Stomach (tissue), 8 donors: ENCODE measurements at regions not wholly inside any gene's neighbourhood (a gene's known extent, or its start where the extent isn't known, plus 50 kb on each side); places are given as distances from the start of the nearest gene placed in this dataset.

Source experiments
- DNase-seq, 2 donors: peaks; one replicate each; pipeline versions ENCODE4 v3.0.0 to v3.0.0-alpha.2; 2013 to 2019
- H3K27ac ChIP-seq, 5 donors: fragments of 200-600 bp in 4 of 5; sonication (generic) in 4 of 5; one replicate each; pipeline ENCODE4 v1.5.1; 2013 to 2019; ENCODE audit warnings: mild to moderate bottlenecking in 1 of 5, moderate library complexity in 1 of 5
- H3K27me3 ChIP-seq, 3 donors: fragments of 200-600 bp; sonication (generic); one replicate each; pipeline ENCODE4 v1.5.1; 2017 to 2019; ENCODE audit warnings: mixed run types in 1 of 3
- H3K36me3 ChIP-seq, 4 donors: fragments of 200-600 bp; sonication (generic); 1 replicate in 3 of 4; 2 replicates in 1 of 4; pipeline ENCODE4 v1.5.1; 2016 to 2019
- H3K4me1 ChIP-seq, 4 donors: fragments of 200-600 bp; sonication (generic); one replicate each; pipeline ENCODE4 v1.5.1; 2016 to 2019
- H3K4me3 ChIP-seq, 4 donors: fragments of 200-600 bp; sonication (generic) in 3 of 4; one replicate each; pipeline ENCODE4 v1.5.1; 2016 to 2019; ENCODE audit warnings: mild to moderate bottlenecking in 1 of 4
- H3K9me3 ChIP-seq, 4 donors: fragments of 200-600 bp; sonication (generic); one replicate each; pipeline ENCODE4 v1.5.1; 2016 to 2019
- EP300 ChIP-seq: sonication (generic); formaldehyde crosslinking; IDR thresholded peaks from one replicate; pipeline ENCODE4 v1.6.1; 2017; ENCODE audit warnings: antibody characterized with exemption
- POLR2A ChIP-seq, 4 donors: fragments of 450-650 bp; IDR thresholded peaks; one replicate each; pipeline ENCODE4 v1.6.1; 2016; ENCODE audit warnings: antibody characterized with exemption in 4 of 4, control low read depth in 2 of 4, mild to moderate bottlenecking in 1 of 4, moderate library complexity in 1 of 4
- POLR2AphosphoS5 ChIP-seq, 3 donors: sonication (generic); formaldehyde crosslinking; IDR thresholded peaks; one replicate each; pipeline ENCODE4 v1.6.1; 2016; ENCODE audit warnings: antibody characterized with exemption in 3 of 3
- WGBS, 5 donors: extraction: QIAGEN DNeasy Blood & Tissue Kit in 3 of 5; methylation state at CpG; one replicate each; pipeline versions ENCODE4 v1.1.5 to v1.1.7; 2013 to 2018; 5-methylcytosine and 5-hydroxymethylcytosine counted together
- intact Hi-C: fragments of 100-400 bp; cut with DNase I; formaldehyde crosslinking; loops from one replicate; pipeline ENCODE4 v1.15.1; 2023; ENCODE audit warnings: low total_unique reads
- TF ChIP-seq, protein P1 (sequence below), 7 experiments: fragments of 450-650 bp in 4 of 7; fragments of 200-600 bp in 3 of 7; sonication (generic) in 3 of 7; IDR thresholded peaks; one replicate each; pipeline ENCODE4 v1.5.1; 2016 to 2019; ENCODE audit warnings: antibody characterized with exemption in 7 of 7, control low read depth in 2 of 7, mild to moderate bottlenecking in 1 of 7
- donor health status: healthy with polysubstance abuse.
- donor health status: Bipolar disorder and iron deficiency.
- donor health status: healthy.

DNA sequence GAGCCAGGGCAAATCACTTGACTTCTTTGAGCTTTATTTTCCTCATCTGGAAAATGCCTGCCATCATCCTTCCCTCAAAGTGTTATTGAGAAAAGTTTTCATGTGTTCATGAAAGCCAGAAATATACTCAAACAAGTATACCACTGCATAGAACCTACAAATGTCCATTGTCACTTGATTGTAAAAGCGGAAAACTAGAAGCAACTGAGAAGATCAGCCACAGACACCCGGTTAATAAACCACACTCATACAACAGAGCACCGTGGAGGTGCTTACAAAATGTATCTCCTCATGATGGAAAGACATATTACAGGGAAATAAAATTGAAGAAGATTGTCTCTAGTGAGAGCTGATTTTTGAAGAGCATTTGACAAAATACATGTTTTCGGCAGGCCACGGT lies 117.2 kb upstream of the MSX2 start:
- Histone ChIP-seq H3K4me3 (no peak overlapping the region), H3K36me3 (no peaks in the 10 kb centered on the region), H3K27ac (no peak overlapping the region), H3K9me3 (peaks cover 0 to 10% (median 7%) of the 10 kb centered on the region in 4 donors), H3K4me1 (peaks cover 4 to 16% (median 12%) of the 10 kb centered on the region in 4 donors), H3K27me3 (peaks cover 0 to 5% (median 0%) of the 10 kb centered on the region in 3 donors)
- 92 to 96% (median 93%) methylated on average over 5 of the region's 5 CpGs for WGBS, 5 donors
- no peak for TF ChIP-seq POLR2A (IDR thresholded peaks at IDR 0.05)
- no peak for TF ChIP-seq EP300
- TF ChIP-seq, protein P1, sequence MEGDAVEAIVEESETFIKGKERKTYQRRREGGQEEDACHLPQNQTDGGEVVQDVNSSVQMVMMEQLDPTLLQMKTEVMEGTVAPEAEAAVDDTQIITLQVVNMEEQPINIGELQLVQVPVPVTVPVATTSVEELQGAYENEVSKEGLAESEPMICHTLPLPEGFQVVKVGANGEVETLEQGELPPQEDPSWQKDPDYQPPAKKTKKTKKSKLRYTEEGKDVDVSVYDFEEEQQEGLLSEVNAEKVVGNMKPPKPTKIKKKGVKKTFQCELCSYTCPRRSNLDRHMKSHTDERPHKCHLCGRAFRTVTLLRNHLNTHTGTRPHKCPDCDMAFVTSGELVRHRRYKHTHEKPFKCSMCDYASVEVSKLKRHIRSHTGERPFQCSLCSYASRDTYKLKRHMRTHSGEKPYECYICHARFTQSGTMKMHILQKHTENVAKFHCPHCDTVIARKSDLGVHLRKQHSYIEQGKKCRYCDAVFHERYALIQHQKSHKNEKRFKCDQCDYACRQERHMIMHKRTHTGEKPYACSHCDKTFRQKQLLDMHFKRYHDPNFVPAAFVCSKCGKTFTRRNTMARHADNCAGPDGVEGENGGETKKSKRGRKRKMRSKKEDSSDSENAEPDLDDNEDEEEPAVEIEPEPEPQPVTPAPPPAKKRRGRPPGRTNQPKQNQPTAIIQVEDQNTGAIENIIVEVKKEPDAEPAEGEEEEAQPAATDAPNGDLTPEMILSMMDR (IDR thresholded peaks at IDR 0.05) = no peak
- TF ChIP-seq POLR2AphosphoS5 (IDR thresholded peaks at IDR 0.05) = no peak
- intact Hi-C loops = no loop called here
- DNase-seq = no peak

DNA sequence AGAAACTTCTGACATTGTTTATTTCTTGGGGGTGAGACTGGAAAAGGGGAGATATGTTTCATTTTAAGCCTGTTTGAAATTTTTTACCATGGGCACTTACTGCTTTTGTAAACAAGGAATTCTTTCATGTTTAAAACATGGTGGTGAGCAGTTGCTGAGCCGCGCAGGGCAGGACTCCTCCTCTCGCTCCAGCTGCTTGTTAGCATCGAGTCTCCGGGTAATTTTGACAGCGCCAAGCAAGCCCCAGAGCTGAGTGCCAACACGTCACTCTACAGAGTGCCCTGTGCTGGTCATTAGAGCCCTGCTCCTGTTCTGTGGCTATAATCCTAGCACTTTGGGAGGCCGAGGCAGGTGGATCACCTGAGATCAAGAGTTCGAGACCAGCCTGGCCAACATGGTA lies 116.5 kb upstream of the MSX2 start:
- H3K4me3 ChIP-seq = no peak overlapping the region
- H3K36me3 ChIP-seq = no peaks in the 10 kb centered on the region
- H3K27ac ChIP-seq = peak overlapping the region in 4 of 5 donors; percentile 63 to 79 (median 68)
- H3K9me3 ChIP-seq = peaks cover 0 to 10% (median 7%) of the 10 kb centered on the region in 4 donors
- peaks cover 4 to 16% (median 12%) of the 10 kb centered on the region in 4 donors for H3K4me1 ChIP-seq
- no peak for DNase-seq
- TF ChIP-seq POLR2AphosphoS5 (IDR thresholded peaks at IDR 0.05) = no peak
- TF ChIP-seq, protein P1 (IDR thresholded peaks at IDR 0.05) = no peak
- TF ChIP-seq POLR2A (IDR thresholded peaks at IDR 0.05) = no peak
- no peak for TF ChIP-seq EP300
- intact Hi-C loops = no loop called here
- WGBS, 5 donors = 63 to 74% (median 73%) methylated on average over 8 to 9 of the region's 9 CpGs
- H3K27me3 ChIP-seq = peaks cover 0 to 5% (median 0%) of the 10 kb centered on the region in 3 donors

DNA sequence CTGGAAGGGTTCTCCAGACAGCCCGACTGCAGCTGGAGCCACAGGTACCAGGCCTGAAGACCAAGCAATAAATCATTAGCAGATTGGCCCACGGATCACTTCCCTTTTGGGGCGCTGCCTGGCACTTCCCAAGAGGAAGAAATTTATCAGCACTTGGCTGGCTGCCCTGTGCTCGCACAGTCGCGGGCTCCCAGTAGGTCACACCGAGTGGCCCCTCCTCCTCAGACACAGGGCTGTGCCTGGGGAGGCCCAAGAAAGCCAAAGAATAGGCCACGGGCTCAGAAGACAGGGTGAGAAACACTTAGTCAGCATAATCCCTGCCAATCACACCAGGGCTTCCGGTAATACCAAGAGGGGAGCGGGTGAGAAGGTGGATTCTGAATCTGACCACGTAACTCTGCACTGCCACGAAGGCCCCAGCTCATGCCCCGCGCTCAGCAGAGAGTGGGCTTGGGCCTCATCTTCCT lies 115.7 kb upstream of the MSX2 start:
- peaks cover 0 to 6% (median 5%) of the 10 kb centered on the region in 4 donors for H3K9me3 ChIP-seq
- peaks cover 4 to 16% (median 12%) of the 10 kb centered on the region in 4 donors for H3K4me1 ChIP-seq
- intact Hi-C loops = no loop called here
- WGBS, 5 donors = 8 to 24% (median 19%) methylated on average over 12 to 14 of the region's 14 CpGs
- DNase-seq = peak; percentile 90 to 95
- H3K27me3 ChIP-seq = peaks cover 0 to 5% (median 0%) of the 10 kb centered on the region in 3 donors
- no peaks in the 10 kb centered on the region for H3K36me3 ChIP-seq
- peak overlapping the region in 1 of 4 donors; percentile 13 for H3K4me3 ChIP-seq
- TF ChIP-seq POLR2AphosphoS5 (IDR thresholded peaks at IDR 0.05) (peak in 2 of 3 donors; percentile 61 to 84), POLR2A (IDR thresholded peaks at IDR 0.05) (no peak)
- H3K27ac ChIP-seq = peak overlapping the region; percentile 37 to 79 (median 67)

DNA sequence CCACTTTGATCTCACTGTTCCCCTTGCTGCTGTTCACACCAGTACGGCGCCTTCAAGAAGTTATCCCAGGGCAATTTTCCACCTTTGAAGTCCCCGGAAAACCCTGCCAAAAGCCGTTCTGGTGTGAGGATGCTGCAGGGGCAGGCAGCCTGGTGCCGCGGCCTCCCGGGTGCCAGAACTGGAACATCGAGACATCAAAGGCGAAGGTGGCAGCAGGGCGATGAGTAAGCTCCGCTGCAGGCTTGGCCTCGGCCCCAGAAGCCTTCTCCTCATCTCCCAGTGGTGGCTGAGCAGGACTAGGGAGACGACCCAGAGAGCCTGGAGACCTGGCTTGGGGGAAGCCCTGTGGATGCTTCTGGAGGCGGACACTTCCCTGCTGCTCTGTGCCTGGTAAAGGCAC lies 115.3 kb upstream of the MSX2 start:
- peaks cover 0 to 2% (median under 1%) of the 10 kb centered on the region in 4 donors for H3K9me3 ChIP-seq
- peak in 1 of 2 donors; percentile 54 for DNase-seq
- intact Hi-C loops = no loop called here
- peaks cover 0 to 5% (median 0%) of the 10 kb centered on the region in 3 donors for H3K27me3 ChIP-seq
- H3K27ac ChIP-seq = peak overlapping the region; percentile 29 to 70 (median 57)
- TF ChIP-seq EP300 (no peak), POLR2A (IDR thresholded peaks at IDR 0.05) (no peak), POLR2AphosphoS5 (IDR thresholded peaks at IDR 0.05) (no peak)
- TF ChIP-seq, protein P1 (IDR thresholded peaks at IDR 0.05) = no peak
- no peaks in the 10 kb centered on the region for H3K36me3 ChIP-seq
- peaks cover 4 to 16% (median 12%) of the 10 kb centered on the region in 4 donors for H3K4me1 ChIP-seq
- H3K4me3 ChIP-seq = peak overlapping the region in 1 of 4 donors; percentile 13
- 47 to 58% (median 56%) methylated on average over 12 to 14 of the region's 14 CpGs for WGBS, 5 donors

DNA sequence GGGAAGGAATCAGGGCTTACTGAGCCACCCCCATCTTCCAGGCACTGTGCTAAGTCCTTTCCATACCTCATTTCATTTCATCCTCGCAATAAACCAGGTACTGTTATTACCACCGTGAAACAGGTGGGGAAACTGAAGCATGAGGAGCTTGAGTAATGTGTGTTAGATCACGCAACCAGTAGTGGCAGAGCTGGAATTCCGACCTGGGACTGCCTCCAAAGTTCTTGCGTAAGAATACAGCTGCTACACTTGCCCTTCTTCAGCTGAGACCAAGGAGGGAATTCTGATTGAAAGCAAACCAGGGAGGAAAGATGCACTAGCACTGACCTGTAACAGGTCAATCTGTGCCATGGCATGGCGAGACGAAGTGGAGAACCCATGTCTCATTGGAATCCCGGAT lies 113.4 kb upstream of the MSX2 start:
- peaks cover 0 to 5% (median 0%) of the 10 kb centered on the region in 3 donors for H3K27me3 ChIP-seq
- no peak for TF ChIP-seq POLR2A (IDR thresholded peaks at IDR 0.05)
- TF ChIP-seq EP300 = no peak
- TF ChIP-seq, protein P1 (IDR thresholded peaks at IDR 0.05) = no peak
- TF ChIP-seq POLR2AphosphoS5 (IDR thresholded peaks at IDR 0.05) = no peak
- WGBS, 5 donors = 64 to 82% (median 69%) methylated on average over 8 of the region's 8 CpGs
- peaks cover 0 to 7% (median 0%) of the 10 kb centered on the region in 4 donors for H3K9me3 ChIP-seq
- H3K4me1 ChIP-seq = peaks cover 4 to 16% (median 12%) of the 10 kb centered on the region in 4 donors
- DNase-seq = peak; percentile 28 to 43
- no peaks in the 10 kb centered on the region for H3K36me3 ChIP-seq
- no peak overlapping the region for H3K4me3 ChIP-seq
- intact Hi-C loops = no loop called here
- no peak overlapping the region for H3K27ac ChIP-seq
